H9 (cell line): ENCODE measurements at regions not wholly inside any gene's neighbourhood (a gene's known extent, or its start where the extent isn't known, plus 50 kb on each side); places are given as distances from the start of the nearest gene placed in this dataset.

Experiments
- DNase-seq: peaks from one replicate; pipeline ENCODE4 v3.0.0-alpha.2; 2017
- H2AFZ ChIP-seq: one replicate; pipeline ENCODE4 v1.6.1; 2013; ENCODE audit warnings: mild to moderate bottlenecking, low read length, control low read depth, moderate library complexity
- H2AK5ac ChIP-seq: 2 replicates; pipeline ENCODE4 v1.6.1; 2013; ENCODE audit warnings: low read length, control low read depth, mixed read lengths; ENCODE audit not compliant: insufficient read length
- H2BK120ac ChIP-seq: one replicate; pipeline ENCODE4 v1.6.1; 2013; ENCODE audit warnings: low read depth, mild to moderate bottlenecking, low read length, control low read depth, inconsistent platforms; ENCODE audit not compliant: poor library complexity, severe bottlenecking
- H2BK12ac ChIP-seq: 2 replicates; pipeline ENCODE4 v1.6.1; 2013; ENCODE audit warnings: low read length, control low read depth, mixed read lengths, low read depth; ENCODE audit not compliant: insufficient read length
- H2BK15ac ChIP-seq: 2 replicates; pipeline ENCODE4 v1.6.1; 2013; ENCODE audit warnings: low read depth, low read length, control low read depth
- H2BK20ac ChIP-seq: one replicate; pipeline ENCODE4 v1.6.1; 2013; ENCODE audit warnings: low read depth, mild to moderate bottlenecking, low read length, control low read depth, inconsistent platforms; ENCODE audit not compliant: poor library complexity, severe bottlenecking
- H2BK5ac ChIP-seq: 2 replicates; pipeline ENCODE4 v1.6.1; 2013; ENCODE audit warnings: low read length, control low read depth, mixed read lengths; ENCODE audit not compliant: insufficient read length
- H3K14ac ChIP-seq: 2 replicates; pipeline ENCODE4 v1.6.1; 2013; ENCODE audit warnings: low read length, control low read depth; ENCODE audit not compliant: insufficient read depth
- H3K18ac ChIP-seq: 2 replicates; pipeline ENCODE4 v1.6.1; 2013; ENCODE audit warnings: low read depth, mild to moderate bottlenecking, mixed read lengths, low read length, control low read depth; ENCODE audit not compliant: insufficient read length
- H3K23ac ChIP-seq: 2 replicates; pipeline ENCODE4 v1.6.1; 2013; ENCODE audit warnings: low read length, control low read depth, mixed read lengths, low read depth; ENCODE audit not compliant: insufficient read length
- H3K23me2 ChIP-seq: 2 replicates; pipeline ENCODE4 v1.6.1; 2013; ENCODE audit warnings: low read depth, mild to moderate bottlenecking, mixed read lengths, low read length, control low read depth; ENCODE audit not compliant: insufficient read length, poor library complexity, severe bottlenecking
- H3K27ac ChIP-seq: 2 replicates; pipeline ENCODE4 v1.5.1; 2013; ENCODE audit warnings: low read length, control low read depth, mixed read lengths, low read depth; ENCODE audit not compliant: insufficient read length
- H3K27me3 ChIP-seq: 2 replicates; pipeline ENCODE4 v1.6.1; 2013; ENCODE audit warnings: low read length, control low read depth, inconsistent platforms; ENCODE audit not compliant: insufficient read depth
- H3K4ac ChIP-seq: 2 replicates; pipeline ENCODE4 v1.6.1; 2013; ENCODE audit warnings: low read depth, mild to moderate bottlenecking, control low read depth, inconsistent platforms, low read length, moderate library complexity
- H3K4me1 ChIP-seq: 2 replicates; pipeline ENCODE4 v1.6.1; 2013; ENCODE audit warnings: low read length, control low read depth, inconsistent platforms; ENCODE audit not compliant: insufficient read depth
- H3K4me2 ChIP-seq: 2 replicates; pipeline ENCODE4 v1.6.1; 2013; ENCODE audit warnings: low read length, control low read depth, mixed read lengths; ENCODE audit not compliant: insufficient read length, insufficient read depth
- H3K56ac ChIP-seq: 2 replicates; pipeline ENCODE4 v1.6.1; 2013; ENCODE audit warnings: low read depth, mild to moderate bottlenecking, mixed read lengths, low read length, control low read depth; ENCODE audit not compliant: insufficient read length
- H3K79me1 ChIP-seq: 2 replicates; pipeline ENCODE4 v1.6.1; 2013; ENCODE audit warnings: low read depth, mild to moderate bottlenecking, moderate library complexity, low read length, control low read depth, inconsistent platforms; ENCODE audit not compliant: insufficient read depth, poor library complexity, severe bottlenecking
- H3K79me2 ChIP-seq: 2 replicates; pipeline ENCODE4 v1.6.1; 2013; ENCODE audit warnings: low read length, control low read depth, inconsistent platforms; ENCODE audit not compliant: insufficient read depth
- H3K9ac ChIP-seq: 2 replicates; pipeline ENCODE4 v1.6.1; 2013; ENCODE audit warnings: low read length, control low read depth, mixed read lengths; ENCODE audit not compliant: insufficient read length; ENCODE audit errors: extremely low read depth
- H3K9me3 ChIP-seq: one replicate; pipeline ENCODE4 v1.6.1; 2013; ENCODE audit warnings: low read depth, low read length, inconsistent platforms; ENCODE audit not compliant: control insufficient read depth
- H3T11ph ChIP-seq: one replicate; pipeline ENCODE4 v1.6.1; 2013; ENCODE audit warnings: mild to moderate bottlenecking, low read length, control low read depth, inconsistent platforms
- H4K20me1 ChIP-seq: one replicate; pipeline ENCODE4 v1.6.1; 2013; ENCODE audit not compliant: control insufficient read depth, insufficient read length, insufficient read depth
- H4K5ac ChIP-seq: 2 replicates; pipeline ENCODE4 v1.6.1; 2013; ENCODE audit warnings: low read depth, mild to moderate bottlenecking, mixed read lengths, low read length, control low read depth; ENCODE audit not compliant: insufficient read length
- H4K8ac ChIP-seq: replicated peaks from 2 replicates; pipeline ENCODE4 v1.6.1; 2013; ENCODE audit warnings: low read length, control low read depth, mixed read lengths, low read depth; ENCODE audit not compliant: insufficient read length
- H4K91ac ChIP-seq: 2 replicates; pipeline ENCODE4 v1.6.1; 2013; ENCODE audit warnings: low read depth, mild to moderate bottlenecking, moderate library complexity, mixed read lengths, low read length, control low read depth; ENCODE audit not compliant: insufficient read length
- H3K27ac Mint-ChIP-seq, 3 experiments: 2 replicates in 2 of 3; 3 replicates in 1 of 3; pipeline ENCODE4 v1.8.0; 2020 to 2021; ENCODE audit warnings: mixed read lengths in 3 of 3, mild to moderate bottlenecking in 1 of 3, moderate library complexity in 1 of 3
- H3K27me3 Mint-ChIP-seq: 2 replicates; pipeline ENCODE4 v1.8.0; 2021; ENCODE audit warnings: low read depth, mild to moderate bottlenecking, moderate library complexity, mixed read lengths
- H3K36me3 Mint-ChIP-seq, 3 experiments: 2 replicates in 2 of 3; 3 replicates in 1 of 3; pipeline ENCODE4 v1.8.0; 2020 to 2021; ENCODE audit warnings: low read depth in 3 of 3, mixed read lengths in 3 of 3; ENCODE audit not compliant: insufficient read depth in 1 of 3
- H3K4me1 Mint-ChIP-seq, 2 experiments: 2 replicates each; pipeline ENCODE4 v1.8.0; 2020; ENCODE audit warnings: mixed read lengths in 2 of 2
- H3K4me3 Mint-ChIP-seq, 2 experiments: 2 replicates in 1 of 2; 3 replicates in 1 of 2; pipeline ENCODE4 v1.8.0; 2020 to 2021; ENCODE audit warnings: mild to moderate bottlenecking in 2 of 2, mixed read lengths in 2 of 2, moderate library complexity in 1 of 2
- H3K9me3 Mint-ChIP-seq, 2 experiments: 2 replicates in 1 of 2; 3 replicates in 1 of 2; pipeline ENCODE4 v1.8.0; 2020; ENCODE audit warnings: mild to moderate bottlenecking in 2 of 2, mixed read lengths in 2 of 2, moderate library complexity in 1 of 2
- CTCF ChIP-seq: fragments of 200-600 bp; sonication (generic); conservative IDR thresholded peaks from 3 replicates; pipeline ENCODE4 v1.8.0; 2021; ENCODE audit warnings: antibody characterized with exemption, mild to moderate bottlenecking
- WGBS: extraction: QIAGEN DNeasy Blood & Tissue Kit; methylation state at CpG from one replicate; pipeline ENCODE4 v1.1.7; 2013; ENCODE audit warnings: missing lambda C conversion rate, low lambda C conversion rate, mixed read lengths; ENCODE audit not compliant: insufficient read length; ENCODE audit errors: extremely low coverage; 5-methylcytosine and 5-hydroxymethylcytosine counted together

- H2AFZ ChIP-seq: no peak overlapping the region
- no peak overlapping the region for H3K27ac ChIP-seq
- no peak overlapping the region for H2BK120ac ChIP-seq
- no peaks in the 10 kb centered on the region for H3K79me2 ChIP-seq
- Mint-ChIP-seq H3K27me3 (peaks cover 4% of the 10 kb centered on the region; the same call in 1 of the 2 replicates), H3K27ac (no peak overlapping the region), H3K4me3 (no peak overlapping the region), H3K4me1 (peaks cover 10 to 17% of the 10 kb centered on the region in 2 experiments), H3K36me3 (no peaks in the 10 kb centered on the region), H3K9me3 (no peaks in the 10 kb centered on the region)
- no peaks in the 10 kb centered on the region for H3K9me3 ChIP-seq
- H3K18ac ChIP-seq: no peak overlapping the region
- no peaks in the 10 kb centered on the region for H3K23me2 ChIP-seq
- no peak overlapping the region for H3K14ac ChIP-seq
- no peaks in the 10 kb centered on the region for H3K27me3 ChIP-seq
- H3K79me1 ChIP-seq: no peaks in the 10 kb centered on the region
- H4K8ac ChIP-seq: no peak overlapping the region
- H3K56ac ChIP-seq: no peak overlapping the region
- no peak overlapping the region for H2BK20ac ChIP-seq
- H3K23ac ChIP-seq: no peak overlapping the region
- no peak overlapping the region for H4K91ac ChIP-seq
- no peak overlapping the region for H2AK5ac ChIP-seq
- H2BK15ac ChIP-seq: no peak overlapping the region
- H4K5ac ChIP-seq: no peak overlapping the region
- no peaks in the 10 kb centered on the region for H3K4me1 ChIP-seq
- no peak overlapping the region for H3K4me2 ChIP-seq
- H2BK12ac ChIP-seq: no peak overlapping the region
- H4K20me1 ChIP-seq: no peaks in the 10 kb centered on the region
- H3T11ph ChIP-seq: no peak overlapping the region
- no CpG with 5 or more reads among the region's 1 CpG for WGBS
- no peak for TF ChIP-seq CTCF
- no peak overlapping the region for H2BK5ac ChIP-seq
- H3K4ac ChIP-seq: no peak overlapping the region
- H3K9ac ChIP-seq: no peak overlapping the region
- DNase-seq: no peak
Measured at GRCh38 chr6:156402227-156402626, 375.0 kb upstream of the ARID1B start.
